IPS-20b (cell line): ENCODE measurements at regions not wholly inside any gene's neighbourhood (a gene's known extent, or its start where the extent isn't known, plus 50 kb on each side); places are given as distances from the start of the nearest gene placed in this dataset.

ENCODE experiments used
- H3K27ac ChIP-seq: one replicate; pipeline ENCODE4 v1.5.1; 2013; ENCODE audit warnings: low read length
- H3K27me3 ChIP-seq: 2 replicates; pipeline ENCODE4 v1.6.1; 2013; ENCODE audit warnings: mild to moderate bottlenecking, low read length, inconsistent platforms; ENCODE audit not compliant: insufficient read depth
- H3K36me3 ChIP-seq: 2 replicates; pipeline ENCODE4 v1.6.1; 2013; ENCODE audit warnings: low read depth, mild to moderate bottlenecking, inconsistent platforms, low read length, moderate library complexity; ENCODE audit not compliant: insufficient read depth
- H3K4me1 ChIP-seq: 2 replicates; pipeline ENCODE4 v1.6.1; 2013; ENCODE audit warnings: mild to moderate bottlenecking, control low read depth, inconsistent platforms, low read length, moderate library complexity; ENCODE audit not compliant: insufficient read depth
- H3K4me3 ChIP-seq: 2 replicates; pipeline ENCODE4 v1.5.1; 2013; ENCODE audit warnings: mild to moderate bottlenecking, low read length, inconsistent platforms
- H3K9ac ChIP-seq: 2 replicates; pipeline ENCODE4 v1.6.1; 2013; ENCODE audit warnings: low read depth, mild to moderate bottlenecking, inconsistent platforms, low read length, moderate library complexity
- H3K9me3 ChIP-seq: 2 replicates; pipeline ENCODE4 v1.6.1; 2013; ENCODE audit warnings: mild to moderate bottlenecking, low read depth, low read length, inconsistent platforms; ENCODE audit not compliant: insufficient read depth

- Histone ChIP-seq H3K27me3 (no peaks in the 10 kb centered on the region; the same call in 1 of the 2 replicates), H3K36me3 (no peaks in the 10 kb centered on the region), H3K27ac (no peak overlapping the region), H3K9ac (no peak overlapping the region), H3K9me3 (no peaks in the 10 kb centered on the region), H3K4me1 (no peaks in the 10 kb centered on the region), H3K4me3 (no peak overlapping the region)
Measured at GRCh38 chr16:66007717-66008116, 358.8 kb upstream of the CDH5 start.

DNA sequence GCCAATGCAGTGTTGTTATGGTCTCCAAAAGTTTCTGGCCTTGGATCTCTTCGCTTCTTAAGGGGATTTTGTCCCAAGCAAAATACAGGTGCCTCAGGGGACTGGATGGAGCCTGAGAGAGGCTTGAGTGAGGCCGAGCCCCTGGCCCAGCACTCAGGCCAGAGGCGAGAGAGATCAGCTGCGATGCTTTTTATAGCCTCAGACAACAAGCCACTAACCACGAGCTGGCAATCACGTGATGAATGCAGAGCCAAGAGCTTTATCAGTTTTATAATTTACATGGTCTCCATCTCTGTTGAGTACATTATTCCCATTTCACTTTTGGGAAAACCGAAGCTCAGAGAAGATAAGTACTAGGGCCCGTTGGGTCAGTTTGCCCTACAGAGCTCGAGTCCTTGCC is 360.0 kb upstream of the CDH5 start:
- Histone ChIP-seq H3K27ac (no peak overlapping the region), H3K4me1 (no peaks in the 10 kb centered on the region), H3K4me3 (no peak overlapping the region), H3K36me3 (no peaks in the 10 kb centered on the region), H3K9ac (no peak overlapping the region), H3K9me3 (no peaks in the 10 kb centered on the region), H3K27me3 (no peaks in the 10 kb centered on the region; the same call in 1 of the 2 replicates)

GRCh38 chr16:66004699-66005098 is 361.8 kb upstream of the CDH5 start:
- H3K27me3 ChIP-seq: no peaks in the 10 kb centered on the region; the same call in 1 of the 2 replicates
- no peak overlapping the region for H3K4me3 ChIP-seq
- H3K4me1 ChIP-seq: no peaks in the 10 kb centered on the region
- no peaks in the 10 kb centered on the region for H3K9me3 ChIP-seq
- no peak overlapping the region for H3K27ac ChIP-seq
- H3K36me3 ChIP-seq: no peaks in the 10 kb centered on the region
- no peak overlapping the region for H3K9ac ChIP-seq

DNA sequence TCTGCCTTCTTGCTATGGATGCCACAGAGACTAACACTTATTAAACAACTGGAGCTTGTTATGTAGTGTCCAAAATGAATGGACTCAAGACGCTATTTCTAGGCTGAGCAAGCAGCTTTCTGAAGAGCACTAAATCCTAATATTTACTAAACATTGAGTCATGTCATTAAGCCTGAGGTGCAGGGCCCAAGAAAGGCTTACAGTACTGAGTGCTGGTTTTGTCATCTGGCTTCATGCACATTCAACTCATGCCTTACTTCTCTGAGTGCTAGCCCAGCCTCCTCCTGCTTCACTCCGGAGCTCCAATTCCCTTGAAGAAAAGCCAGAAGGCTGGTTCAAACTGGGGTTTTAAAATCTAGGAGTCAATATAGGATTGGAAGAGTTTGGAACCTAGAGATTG is 363.3 kb upstream of the CDH5 start:
- Histone ChIP-seq H3K9me3 (no peaks in the 10 kb centered on the region), H3K27me3 (no peaks in the 10 kb centered on the region; the same call in 1 of the 2 replicates), H3K36me3 (no peaks in the 10 kb centered on the region), H3K4me1 (no peaks in the 10 kb centered on the region), H3K4me3 (no peak overlapping the region), H3K9ac (no peak overlapping the region), H3K27ac (no peak overlapping the region)

DNA sequence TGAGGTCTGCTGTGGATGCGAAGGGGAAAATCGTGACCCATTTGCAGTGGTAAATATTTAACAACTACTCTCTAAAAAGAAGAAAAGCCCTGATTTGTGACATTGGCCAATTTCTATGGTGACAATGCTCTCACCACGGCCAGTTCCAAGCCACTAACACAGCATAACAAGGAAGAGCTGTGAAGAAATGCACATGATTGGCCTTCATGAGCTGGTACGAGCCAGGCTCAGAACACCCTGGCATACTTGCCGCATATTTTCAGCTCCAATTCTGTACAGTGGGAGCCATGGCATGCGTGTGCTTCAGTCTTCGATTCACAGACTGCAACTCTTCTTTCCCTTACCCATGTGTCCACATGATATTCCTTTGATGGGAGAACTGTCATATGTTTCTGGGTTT is 363.9 kb upstream of the CDH5 start:
- Histone ChIP-seq H3K27me3 (no peaks in the 10 kb centered on the region; the same call in 1 of the 2 replicates), H3K4me3 (no peak overlapping the region), H3K9ac (no peak overlapping the region), H3K36me3 (no peaks in the 10 kb centered on the region), H3K9me3 (no peaks in the 10 kb centered on the region), H3K27ac (no peak overlapping the region), H3K4me1 (no peaks in the 10 kb centered on the region)

DNA sequence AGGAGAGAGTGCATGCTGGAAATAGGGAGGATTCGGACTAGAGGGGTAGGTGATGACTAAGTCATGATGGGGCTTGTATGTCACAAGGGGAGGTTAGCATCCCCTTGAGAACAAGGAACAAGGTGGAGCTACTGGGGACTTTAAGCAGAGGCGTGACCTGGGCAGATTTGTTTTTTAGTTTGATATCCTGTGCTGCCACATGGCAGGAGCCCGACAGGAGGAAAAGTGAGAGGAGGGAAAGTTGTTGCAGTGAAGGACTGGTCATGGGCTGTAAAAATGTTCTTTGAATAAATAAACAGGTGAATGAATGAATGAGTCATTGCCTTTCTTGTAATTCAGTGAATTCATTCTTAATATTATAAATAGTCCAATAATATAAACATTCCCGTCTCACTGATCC is 365.1 kb upstream of the CDH5 start:
- Histone ChIP-seq H3K36me3 (no peaks in the 10 kb centered on the region), H3K4me1 (no peaks in the 10 kb centered on the region), H3K4me3 (no peak overlapping the region), H3K9ac (no peak overlapping the region), H3K27me3 (no peaks in the 10 kb centered on the region; the same call in 1 of the 2 replicates), H3K9me3 (no peaks in the 10 kb centered on the region), H3K27ac (no peak overlapping the region)

DNA sequence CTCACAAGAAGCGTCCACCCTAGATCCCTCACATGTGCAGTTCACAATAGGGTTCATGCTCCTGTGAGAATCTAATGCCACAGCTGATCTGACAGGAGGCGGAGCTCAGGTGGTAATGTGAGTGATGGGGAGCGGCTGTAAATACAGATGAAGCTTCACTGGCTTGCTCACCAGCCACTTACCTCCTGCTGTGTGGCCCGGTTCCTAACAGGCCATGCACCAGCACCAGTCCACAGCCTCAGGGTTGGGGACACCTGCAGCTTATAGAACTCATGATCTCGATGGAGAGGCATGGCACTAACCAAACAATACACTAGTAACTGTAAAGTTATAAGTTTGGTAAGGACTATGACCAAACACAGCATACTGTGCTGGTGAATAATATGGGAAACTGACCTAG is 368.0 kb upstream of the CDH5 start:
- H3K4me3 ChIP-seq: no peak overlapping the region
- no peaks in the 10 kb centered on the region for H3K36me3 ChIP-seq
- H3K27ac ChIP-seq: no peak overlapping the region
- no peaks in the 10 kb centered on the region for H3K27me3 ChIP-seq
- no peaks in the 10 kb centered on the region for H3K9me3 ChIP-seq
- H3K9ac ChIP-seq: no peak overlapping the region
- no peaks in the 10 kb centered on the region for H3K4me1 ChIP-seq

DNA sequence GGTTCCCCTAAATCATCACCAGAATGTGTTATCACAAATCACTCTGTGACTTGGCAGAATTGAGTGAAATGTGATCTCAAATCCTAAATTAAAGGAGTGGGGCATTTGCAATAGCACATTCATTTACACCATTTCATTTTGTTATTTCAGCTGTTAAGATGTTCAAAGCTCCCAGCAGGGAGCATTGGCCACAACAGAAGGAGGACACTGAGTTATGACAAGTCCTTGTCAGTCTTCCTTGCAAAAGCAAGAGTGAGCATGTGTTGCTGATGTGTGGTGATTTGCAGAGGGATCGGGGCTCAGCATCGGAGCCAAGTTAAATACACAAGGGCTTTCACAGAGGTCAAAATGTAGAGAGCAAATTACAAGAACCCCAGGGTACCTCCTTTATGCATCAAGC is 372.2 kb upstream of the CDH5 start:
- Histone ChIP-seq H3K36me3 (no peaks in the 10 kb centered on the region), H3K9ac (no peak overlapping the region), H3K27me3 (no peaks in the 10 kb centered on the region), H3K4me1 (no peaks in the 10 kb centered on the region), H3K4me3 (no peak overlapping the region), H3K9me3 (no peaks in the 10 kb centered on the region), H3K27ac (no peak overlapping the region)

DNA sequence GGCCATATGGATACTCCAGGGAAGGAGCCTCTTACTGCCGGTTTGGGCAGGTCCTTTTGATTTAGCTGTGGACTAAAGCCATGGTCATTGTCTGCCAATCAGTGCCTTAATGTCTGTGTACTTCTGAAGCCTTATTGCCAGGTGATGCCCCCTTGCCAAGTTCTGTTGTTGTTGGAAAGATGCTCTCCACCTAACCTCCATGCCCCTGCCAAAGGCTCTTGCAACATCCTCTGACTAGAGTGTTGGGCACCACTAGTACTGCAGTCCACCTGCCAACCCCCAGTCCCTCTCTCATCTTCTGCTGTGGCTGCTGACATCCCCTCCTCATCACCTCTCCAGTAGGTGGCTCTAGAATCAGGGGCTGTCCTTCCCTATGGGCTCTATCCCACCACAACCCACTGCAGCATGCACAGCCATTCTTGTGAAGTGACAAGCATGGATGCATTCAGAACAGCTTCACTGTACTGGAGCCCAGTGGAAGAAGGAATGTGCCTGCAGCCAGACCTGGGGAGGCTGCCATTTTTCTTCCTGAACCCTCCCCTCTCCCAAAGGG is 375.3 kb upstream of the CDH5 start:
- Histone ChIP-seq H3K9me3 (peaks cover under 1% of the 10 kb centered on the region; the same call in 1 of the 2 replicates), H3K4me1 (no peaks in the 10 kb centered on the region), H3K27me3 (no peaks in the 10 kb centered on the region)

GRCh38 chr16:65989861-65990604 is 376.5 kb upstream of the CDH5 start:
- Histone ChIP-seq H3K4me1 (no peaks in the 10 kb centered on the region), H3K27me3 (no peaks in the 10 kb centered on the region), H3K36me3 (no peaks in the 10 kb centered on the region), H3K27ac (no peak overlapping the region), H3K4me3 (no peak overlapping the region), H3K9me3 (peaks cover 9% of the 10 kb centered on the region), H3K9ac (no peak overlapping the region)

More for the DNA sequence above, 375.3 kb upstream of the CDH5 start:
- Histone ChIP-seq H3K36me3 (no peaks in the 10 kb centered on the region), H3K4me3 (no peak overlapping the region), H3K27ac (no peak overlapping the region), H3K9ac (no peak overlapping the region)

DNA sequence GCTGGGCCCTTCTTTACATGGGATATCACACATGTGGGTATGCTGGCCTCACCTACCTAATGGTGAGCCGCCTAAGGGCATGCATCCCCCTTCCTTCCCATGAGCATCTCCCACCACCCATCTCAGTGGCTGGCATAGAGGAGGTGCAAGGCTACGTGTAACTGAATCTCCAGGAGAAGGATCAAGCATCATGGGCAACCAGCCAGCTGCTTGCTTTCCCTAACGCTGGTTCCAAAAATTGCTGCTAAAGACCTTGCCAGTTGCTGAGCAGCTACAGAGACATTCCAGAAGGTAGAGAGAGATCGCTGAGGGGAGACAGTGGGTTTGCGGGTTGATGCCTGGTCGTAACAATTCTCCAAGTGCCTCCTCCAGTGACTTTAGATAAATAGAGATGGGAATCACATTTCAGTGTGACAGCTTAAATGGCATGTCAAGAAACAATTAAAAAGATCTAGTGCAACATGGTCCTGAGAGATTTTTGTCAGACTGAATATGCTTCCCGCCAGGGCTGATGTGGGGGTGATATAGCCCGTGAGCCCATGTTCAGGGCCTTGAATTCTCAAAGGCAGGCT is 378.4 kb upstream of the CDH5 start:
- Histone ChIP-seq H3K9ac (no peak overlapping the region), H3K27me3 (no peaks in the 10 kb centered on the region), H3K4me1 (no peaks in the 10 kb centered on the region), H3K36me3 (no peaks in the 10 kb centered on the region), H3K4me3 (no peak overlapping the region), H3K27ac (no peak overlapping the region), H3K9me3 (peaks cover 9% of the 10 kb centered on the region)

GRCh38 chr16:65984296-65984695 is 382.2 kb upstream of the CDH5 start:
- Histone ChIP-seq H3K4me1 (no peaks in the 10 kb centered on the region), H3K27me3 (no peaks in the 10 kb centered on the region), H3K36me3 (no peaks in the 10 kb centered on the region), H3K9me3 (peaks cover 9% of the 10 kb centered on the region), H3K27ac (no peak overlapping the region), H3K9ac (no peak overlapping the region), H3K4me3 (no peak overlapping the region)
